K562 (cell line): ENCODE measurements at regions not wholly inside any gene's neighbourhood (a gene's known extent, or its start where the extent isn't known, plus 50 kb on each side); places are given as distances from the start of the nearest gene placed in this dataset.
"Not testable (repeated sequence)": the region's sequence is repeated elsewhere in the genome, so short reads cannot be mapped to it uniquely, and the experiment has no call there.

Experiments used
- ATAC-seq: fragments of 200-7000 bp; cut with Tn5 transposase; 3 replicates; pipeline ENCODE4 v1.9.1; 2020; ENCODE audit warnings: moderate library complexity
- BruUV-seq: library from RNA; stranded (reverse); fragments of 400-500 nt; replicated peaks from 2 replicates; lab custom pipeline; 2021; lab: Mats Ljungman, UMichigan
- CTCF ChIA-PET: fragments of 300-600 bp; formaldehyde crosslinking; extraction: SDS; loops from one replicate; lab custom pipeline; 2021; ENCODE audit warnings: low intra/inter-chr PET ratio; lab: Yijun Ruan, JAX
- POLR2A ChIA-PET: fragments of 300-600, 350-650 bp; sonication (Branson Sonifier 250); formaldehyde crosslinking; extraction: SDS; loops from one replicate; lab custom pipeline; 2021; ENCODE audit warnings: antibody characterized with exemption, inconsistent platforms; lab: Yijun Ruan, JAX
- DNase-seq, 4 experiments: peaks; one replicate each; pipeline versions ENCODE4 v3.0.0 to v3.0.0-alpha.2; 2011 to 2018; ENCODE audit warnings: low spot score in 3 of 4, mixed read lengths in 3 of 4; ENCODE audit errors: extremely low read depth in 1 of 4
- FAIRE-seq: peaks from 2 replicates; lab custom pipeline; 2011; peaks lifted over from hg19 to GRCh38; lab: Jason Lieb, UNC
- H2AFZ ChIP-seq: 2 replicates; pipeline ENCODE4 v1.6.0; 2011; ENCODE audit warnings: low read depth, low read length, control low read depth, inconsistent platforms
- H3K27ac ChIP-seq: fragments of 200-600 bp; 3 replicates; pipeline ENCODE4 v1.8.0; 2011; ENCODE audit warnings: low read depth, mild to moderate bottlenecking, control low read depth, inconsistent platforms, low read length, moderate library complexity, mixed read lengths; ENCODE audit errors: extremely low read depth
- H3K27me3 ChIP-seq, 2 experiments: fragments of 300-600 bp in 1 of 2; 2 replicates in 1 of 2; 3 replicates in 1 of 2; pipeline versions ENCODE4 v1.6.0 to v1.8.0; 2011; ENCODE audit warnings: inconsistent platforms in 2 of 2, low read length in 2 of 2, mild to moderate bottlenecking in 1 of 2, mixed read lengths in 1 of 2, moderate library complexity in 1 of 2; ENCODE audit not compliant: control insufficient read depth in 2 of 2, insufficient read depth in 2 of 2
- H3K36me3 ChIP-seq: fragments of 300-600 bp; 3 replicates; pipeline ENCODE4 v1.8.0; 2011; ENCODE audit warnings: mild to moderate bottlenecking, low read length, inconsistent platforms; ENCODE audit not compliant: control insufficient read depth, insufficient read depth
- H3K4me1 ChIP-seq, 2 experiments: fragments of 200-600 bp in 1 of 2; replicated peaks in 1 of 2; 2 replicates in 1 of 2; 3 replicates in 1 of 2; pipeline versions ENCODE4 v1.5.1 to v1.8.0; 2011; ENCODE audit warnings: inconsistent platforms in 2 of 2, low read length in 2 of 2, mild to moderate bottlenecking in 1 of 2, mixed read lengths in 1 of 2, moderate library complexity in 1 of 2; ENCODE audit not compliant: control insufficient read depth in 2 of 2, insufficient read depth in 2 of 2
- H3K4me2 ChIP-seq: 2 replicates; pipeline ENCODE4 v1.6.1; 2011; ENCODE audit warnings: low read length, control low read depth, inconsistent platforms, mixed read lengths; ENCODE audit not compliant: insufficient read depth
- H3K4me3 ChIP-seq: fragments of 200-600 bp; sonication (generic), shearing (Covaris generic); 2 replicates; pipeline ENCODE4 v1.5.1; 2016; ENCODE audit warnings: control low read depth, inconsistent platforms
- H3K79me2 ChIP-seq: fragments of 200-600 bp; 3 replicates; pipeline ENCODE4 v1.8.0; 2011; ENCODE audit warnings: low read length, inconsistent platforms; ENCODE audit not compliant: control insufficient read depth, insufficient read depth
- H3K9ac ChIP-seq, 2 experiments: 2 replicates each; pipeline versions ENCODE4 v1.6.0 to v1.6.1; 2011; ENCODE audit warnings: low read depth in 2 of 2, low read length in 2 of 2, control low read depth in 1 of 2, inconsistent platforms in 1 of 2, mild to moderate bottlenecking in 1 of 2, mixed read lengths in 1 of 2; ENCODE audit not compliant: insufficient read depth in 1 of 2
- H3K9me1 ChIP-seq: one replicate; pipeline ENCODE4 v1.6.0; 2011; ENCODE audit warnings: inconsistent platforms, mild to moderate bottlenecking, low read length, moderate library complexity; ENCODE audit not compliant: control insufficient read depth, insufficient read depth
- H3K9me3 ChIP-seq: replicated peaks from 2 replicates; pipeline ENCODE4 v1.5.1; 2011; ENCODE audit warnings: low read depth, low read length, inconsistent platforms; ENCODE audit not compliant: control insufficient read depth, insufficient read depth
- H4K20me1 ChIP-seq: replicated peaks from 2 replicates; pipeline ENCODE4 v1.6.1; 2011; ENCODE audit warnings: low read length, inconsistent platforms, mixed read lengths; ENCODE audit not compliant: control insufficient read depth, insufficient read depth
- BHLHE40 ChIP-seq: IDR thresholded peaks from 2 replicates; pipeline ENCODE4 v1.6.1; 2011; ENCODE audit warnings: low read length, improper control_type of control experiment
- EP300 ChIP-seq: IDR thresholded peaks from 2 replicates; pipeline ENCODE4 v1.6.1; 2012; ENCODE audit warnings: low read length, improper control_type of control experiment
- KLF10 ChIP-seq: fragments of 250-450 bp; sonication (Bioruptor Pico); IDR thresholded peaks from 2 replicates; pipeline ENCODE4 v1.6.1; 2021; ENCODE audit warnings: matching md5 sums
- NFIC ChIP-seq: fragments of 450-650 bp; IDR thresholded peaks from 2 replicates; pipeline ENCODE4 v1.6.1; 2017; ENCODE audit warnings: mild to moderate bottlenecking, inconsistent platforms
- SETDB1 ChIP-seq: IDR thresholded peaks from one replicate; pipeline ENCODE4 v1.6.1; 2012; ENCODE audit warnings: low read length, control low read depth, inconsistent platforms
- SP2 ChIP-seq: IDR thresholded peaks from 2 replicates; pipeline ENCODE4 v1.6.1; 2011; ENCODE audit warnings: mild to moderate bottlenecking, low read depth, low read length, moderate library complexity; ENCODE audit not compliant: poor library complexity, severe bottlenecking; ENCODE audit errors: extremely low read depth
- WGBS: fragments of 100-300 bp; shearing (Covaris generic); methylation state at CpG from one replicate; pipeline ENCODE4 v1.1.6; 2016; ENCODE audit warnings: low coverage, mixed read lengths; ENCODE audit not compliant: insufficient coverage; ENCODE audit errors: missing lambda C conversion rate; 5-methylcytosine and 5-hydroxymethylcytosine counted together
- in situ Hi-C: fragments of 300-500 bp; cut with MboI; formaldehyde crosslinking; loops from 4 replicates; pipeline ENCODE4 v1.15.0; 2018; ENCODE audit warnings: inconsistent platforms, mixed read lengths
- intact Hi-C: fragments of 100-400 bp; cut with micrococcal nuclease; formaldehyde crosslinking; loops from 2 replicates; pipeline ENCODE4 v1.14.2; 2022
- TF ChIP-seq, protein P1 (sequence below), 2 experiments: fragments of 450-650 bp in 1 of 2; sonication (generic) in 1 of 2; formaldehyde crosslinking; conservative IDR thresholded peaks; 2 replicates each; pipeline versions ENCODE4 v1.4.0 to v1.8.1; 2020 to 2022; ENCODE audit warnings: mild to moderate bottlenecking in 1 of 2, missing genetic modification reagents in 1 of 2
- TF ChIP-seq, protein P2 (sequence below): fragments of 450-650 bp; IDR thresholded peaks from 2 replicates; pipeline ENCODE4 v1.6.1; 2016; ENCODE audit warnings: borderline replicate concordance
- TF ChIP-seq, protein P3 (sequence below): IDR thresholded peaks from 3 replicates; pipeline ENCODE4 v1.6.1; 2011; ENCODE audit warnings: borderline replicate concordance, mild to moderate bottlenecking, moderate library complexity; ENCODE audit not compliant: insufficient read length; ENCODE audit errors: extremely low read depth

DNA sequence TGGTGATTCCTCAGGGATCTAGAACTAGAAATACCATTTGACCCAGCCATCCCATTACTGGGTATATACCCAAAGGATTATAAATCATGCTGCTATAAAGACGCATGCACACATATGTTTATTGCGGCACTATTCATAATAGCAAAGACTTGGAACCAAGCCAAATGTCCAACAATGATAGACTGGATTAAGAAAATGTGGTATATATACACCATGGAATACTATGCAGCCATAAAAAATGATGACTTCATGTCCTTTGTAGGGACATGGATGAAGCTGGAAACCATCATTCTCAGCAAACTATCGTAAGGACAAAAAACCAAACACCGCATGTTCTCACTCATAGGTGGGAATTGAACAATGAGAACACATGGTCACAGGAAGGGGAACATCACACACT is 67.9 kb upstream of the ZEB1 start:
- H3K27ac ChIP-seq, BruUV-seq, H3K36me3 ChIP-seq, H2AFZ ChIP-seq, H3K9me3 ChIP-seq, ATAC-seq, intact Hi-C loops: not testable (repeated sequence)
- TF ChIP-seq NFIC: peak; percentile 58
- TF ChIP-seq, all 486 proteins: peak for 1; not testable (repeated sequence) for 485
- H3K4me1 ChIP-seq, H3K27me3 ChIP-seq, H4K20me1 ChIP-seq, H3K4me3 ChIP-seq, POLR2A ChIA-PET, in situ Hi-C loops, H3K4me2 ChIP-seq, H3K9me1 ChIP-seq, CTCF ChIA-PET, H3K9ac ChIP-seq, DNase-seq, FAIRE-seq, H3K79me2 ChIP-seq: not testable (repeated sequence)
- WGBS: 0% methylated on average over 1 of the region's 4 CpGs

DNA sequence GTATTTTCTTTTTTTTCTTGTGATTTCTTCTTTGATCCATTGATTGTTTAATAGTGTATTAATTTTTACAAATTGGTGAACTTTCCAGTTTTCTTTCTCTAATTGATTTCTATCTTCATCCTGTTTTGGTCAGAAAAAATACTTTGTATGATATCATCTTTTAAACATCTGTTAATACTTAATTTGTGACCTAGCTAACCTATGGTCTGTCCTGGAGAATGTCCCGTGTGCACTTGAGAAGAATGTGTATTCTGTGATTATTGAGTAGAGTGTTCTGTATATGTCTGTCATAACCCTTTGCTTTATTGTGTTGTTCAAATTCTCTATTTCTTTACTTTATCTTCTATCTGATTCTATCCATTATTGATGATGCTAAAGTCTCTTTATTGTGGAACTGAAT is 65.8 kb upstream of the ZEB1 start:
- no peak overlapping the region for H2AFZ ChIP-seq
- intact Hi-C loops (no loop called here), in situ Hi-C loops (no loop called here)
- POLR2A ChIA-PET: no interaction called here
- no peak overlapping the region for H3K4me2 ChIP-seq
- BruUV-seq: no TSS peak
- no peaks in the 10 kb centered on the region for H3K9me3 ChIP-seq
- TF ChIP-seq KLF10 (no peak), BHLHE40 (no peak), SP2 (no peak), EP300 (no peak), SETDB1 (no peak)
- TF ChIP-seq, protein P1, sequence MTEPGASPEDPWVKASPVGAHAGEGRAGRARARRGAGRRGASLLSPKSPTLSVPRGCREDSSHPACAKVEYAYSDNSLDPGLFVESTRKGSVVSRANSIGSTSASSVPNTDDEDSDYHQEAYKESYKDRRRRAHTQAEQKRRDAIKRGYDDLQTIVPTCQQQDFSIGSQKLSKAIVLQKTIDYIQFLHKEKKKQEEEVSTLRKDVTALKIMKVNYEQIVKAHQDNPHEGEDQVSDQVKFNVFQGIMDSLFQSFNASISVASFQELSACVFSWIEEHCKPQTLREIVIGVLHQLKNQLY (CRISPR knock-in tag; conservative IDR thresholded peaks at IDR 0.05): no peak
- TF ChIP-seq, protein P2, sequence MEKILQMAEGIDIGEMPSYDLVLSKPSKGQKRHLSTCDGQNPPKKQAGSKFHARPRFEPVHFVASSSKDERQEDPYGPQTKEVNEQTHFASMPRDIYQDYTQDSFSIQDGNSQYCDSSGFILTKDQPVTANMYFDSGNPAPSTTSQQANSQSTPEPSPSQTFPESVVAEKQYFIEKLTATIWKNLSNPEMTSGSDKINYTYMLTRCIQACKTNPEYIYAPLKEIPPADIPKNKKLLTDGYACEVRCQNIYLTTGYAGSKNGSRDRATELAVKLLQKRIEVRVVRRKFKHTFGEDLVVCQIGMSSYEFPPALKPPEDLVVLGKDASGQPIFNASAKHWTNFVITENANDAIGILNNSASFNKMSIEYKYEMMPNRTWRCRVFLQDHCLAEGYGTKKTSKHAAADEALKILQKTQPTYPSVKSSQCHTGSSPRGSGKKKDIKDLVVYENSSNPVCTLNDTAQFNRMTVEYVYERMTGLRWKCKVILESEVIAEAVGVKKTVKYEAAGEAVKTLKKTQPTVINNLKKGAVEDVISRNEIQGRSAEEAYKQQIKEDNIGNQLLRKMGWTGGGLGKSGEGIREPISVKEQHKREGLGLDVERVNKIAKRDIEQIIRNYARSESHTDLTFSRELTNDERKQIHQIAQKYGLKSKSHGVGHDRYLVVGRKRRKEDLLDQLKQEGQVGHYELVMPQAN: no peak
- TF ChIP-seq, protein P3, sequence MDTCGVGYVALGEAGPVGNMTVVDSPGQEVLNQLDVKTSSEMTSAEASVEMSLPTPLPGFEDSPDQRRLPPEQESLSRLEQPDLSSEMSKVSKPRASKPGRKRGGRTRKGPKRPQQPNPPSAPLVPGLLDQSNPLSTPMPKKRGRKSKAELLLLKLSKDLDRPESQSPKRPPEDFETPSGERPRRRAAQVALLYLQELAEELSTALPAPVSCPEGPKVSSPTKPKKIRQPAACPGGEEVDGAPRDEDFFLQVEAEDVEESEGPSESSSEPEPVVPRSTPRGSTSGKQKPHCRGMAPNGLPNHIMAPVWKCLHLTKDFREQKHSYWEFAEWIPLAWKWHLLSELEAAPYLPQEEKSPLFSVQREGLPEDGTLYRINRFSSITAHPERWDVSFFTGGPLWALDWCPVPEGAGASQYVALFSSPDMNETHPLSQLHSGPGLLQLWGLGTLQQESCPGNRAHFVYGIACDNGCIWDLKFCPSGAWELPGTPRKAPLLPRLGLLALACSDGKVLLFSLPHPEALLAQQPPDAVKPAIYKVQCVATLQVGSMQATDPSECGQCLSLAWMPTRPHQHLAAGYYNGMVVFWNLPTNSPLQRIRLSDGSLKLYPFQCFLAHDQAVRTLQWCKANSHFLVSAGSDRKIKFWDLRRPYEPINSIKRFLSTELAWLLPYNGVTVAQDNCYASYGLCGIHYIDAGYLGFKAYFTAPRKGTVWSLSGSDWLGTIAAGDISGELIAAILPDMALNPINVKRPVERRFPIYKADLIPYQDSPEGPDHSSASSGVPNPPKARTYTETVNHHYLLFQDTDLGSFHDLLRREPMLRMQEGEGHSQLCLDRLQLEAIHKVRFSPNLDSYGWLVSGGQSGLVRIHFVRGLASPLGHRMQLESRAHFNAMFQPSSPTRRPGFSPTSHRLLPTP: no peak
- TF ChIP-seq, all 486 proteins: peak for 0
- FAIRE-seq: no peak
- CTCF ChIA-PET: no interaction called here
- no peak for ATAC-seq
- no peak for DNase-seq
- Histone ChIP-seq H3K4me3 (no peak overlapping the region), H4K20me1 (no peaks in the 10 kb centered on the region), H3K9ac (no peak overlapping the region), H3K79me2 (no peaks in the 10 kb centered on the region), H3K27me3 (no peaks in the 10 kb centered on the region; a peak in 1 of 5 replicates), H3K27ac (no peak overlapping the region), H3K9me1 (no peaks in the 10 kb centered on the region), H3K4me1 (no peaks in the 10 kb centered on the region), H3K36me3 (no peaks in the 10 kb centered on the region)
- 0% methylated on average over 1 of the region's 1 CpG for WGBS
